GM19043 (cell line): ENCODE measurements at regions not wholly inside any gene's neighbourhood (a gene's known extent, or its start where the extent isn't known, plus 50 kb on each side); places are given as distances from the start of the nearest gene placed in this dataset.
"Not testable (repeated sequence)": the region's sequence is repeated elsewhere in the genome, so short reads cannot be mapped to it uniquely, and the experiment has no call there.

Source experiments
- ATAC-seq: cut with Tn5 transposase; IDR thresholded peaks from one replicate; pipeline ENCODE4 v1.9.1; 2021; ENCODE audit warnings: low read depth; ENCODE audit not compliant: unreplicated experiment

DNA sequence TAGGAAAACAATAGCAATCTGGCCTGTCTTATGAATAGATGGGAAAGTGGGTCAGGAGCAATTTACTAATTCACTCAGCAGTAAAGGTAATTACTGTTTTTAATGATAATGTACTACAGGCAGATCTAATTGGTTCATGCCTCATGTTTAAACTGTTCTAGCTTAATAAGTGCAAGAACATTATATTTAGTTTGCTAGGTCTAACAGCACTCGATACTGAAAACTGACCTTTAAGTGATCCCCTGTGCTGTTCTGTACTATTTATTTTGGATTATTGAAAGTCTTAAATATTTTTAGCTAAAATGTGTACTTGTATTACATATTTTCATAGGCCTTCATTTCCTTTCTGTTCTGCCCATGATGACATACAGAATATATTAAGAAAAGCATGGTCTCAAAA, 998.0 kb upstream of the GJE1 start:
- no peak for ATAC-seq

DNA sequence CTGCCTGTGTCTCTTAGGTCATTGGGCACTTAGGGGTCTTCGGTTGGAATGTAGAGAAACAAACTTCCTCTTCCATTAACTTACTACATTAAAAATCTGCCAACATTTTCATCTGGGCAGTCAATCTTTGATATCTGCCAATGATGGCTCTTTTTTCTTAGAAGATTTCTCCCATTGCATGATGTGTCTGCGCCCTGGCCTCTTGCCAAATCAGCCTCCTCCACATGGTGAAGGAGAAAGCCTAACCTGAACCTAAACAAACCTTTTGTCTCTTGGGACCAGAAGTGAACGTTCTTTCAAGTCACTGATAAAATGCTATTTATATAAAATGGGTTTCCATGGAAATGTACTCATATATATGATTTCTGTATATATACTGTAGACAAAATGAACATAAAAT, 998.9 kb upstream of the GJE1 start:
- no peak for ATAC-seq

DNA sequence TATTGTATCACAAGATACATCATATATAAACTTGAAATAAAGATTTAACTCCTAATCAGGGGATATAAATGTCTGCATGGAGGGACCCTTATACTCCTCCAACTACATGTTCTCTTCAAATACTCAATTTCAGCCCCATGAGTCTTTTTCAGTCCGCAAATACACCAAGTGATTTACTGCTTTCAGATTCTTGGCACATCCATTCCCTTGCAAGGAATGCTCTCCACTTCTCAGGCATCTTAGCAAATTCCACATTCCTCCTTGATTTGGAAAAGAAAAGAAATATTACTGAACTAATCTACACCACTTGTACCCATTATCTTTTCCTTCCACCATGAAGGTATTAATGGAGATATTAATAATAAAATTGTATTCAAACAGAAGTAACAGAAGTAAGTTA, 999.4 kb upstream of the GJE1 start:
- ATAC-seq = no peak

DNA sequence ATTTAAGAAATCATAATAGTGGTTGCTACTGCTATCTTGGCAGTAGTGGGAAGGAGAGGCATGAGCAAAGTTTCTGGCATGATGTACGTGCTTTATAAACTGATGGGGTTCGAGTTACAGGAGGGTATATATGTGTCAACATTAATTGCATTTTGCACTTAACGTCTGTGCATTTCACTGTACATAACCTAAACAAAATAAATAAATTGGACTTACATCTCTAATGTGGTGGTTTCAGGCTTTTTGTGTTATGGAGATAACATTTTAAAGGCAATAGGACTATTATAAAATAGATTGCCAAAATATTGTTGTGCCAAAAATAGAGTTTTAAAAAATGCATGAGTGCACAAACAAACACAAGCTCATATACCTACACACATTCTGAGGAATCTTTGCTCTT, 1001.1 kb upstream of the GJE1 start:
- no peak for ATAC-seq

DNA sequence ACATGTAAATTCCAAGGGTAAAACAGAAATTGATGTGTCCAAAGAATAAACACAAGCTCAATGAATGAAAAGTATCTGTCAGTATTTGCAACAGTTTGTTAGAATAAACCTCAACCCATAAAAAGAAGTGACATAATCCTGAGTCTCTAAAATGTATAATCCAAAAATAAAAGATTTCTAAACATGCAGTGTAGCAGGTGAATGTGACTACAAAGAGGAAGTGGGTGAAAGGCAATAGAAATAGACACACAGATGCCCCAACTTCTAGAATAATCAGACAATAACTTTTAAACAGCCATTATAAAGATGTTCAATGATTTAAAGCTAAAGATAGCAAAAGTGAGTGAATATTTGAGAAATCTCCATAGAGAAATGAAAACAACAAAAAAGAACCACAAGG, 1009.2 kb upstream of the GJE1 start:
- no peak for ATAC-seq

DNA sequence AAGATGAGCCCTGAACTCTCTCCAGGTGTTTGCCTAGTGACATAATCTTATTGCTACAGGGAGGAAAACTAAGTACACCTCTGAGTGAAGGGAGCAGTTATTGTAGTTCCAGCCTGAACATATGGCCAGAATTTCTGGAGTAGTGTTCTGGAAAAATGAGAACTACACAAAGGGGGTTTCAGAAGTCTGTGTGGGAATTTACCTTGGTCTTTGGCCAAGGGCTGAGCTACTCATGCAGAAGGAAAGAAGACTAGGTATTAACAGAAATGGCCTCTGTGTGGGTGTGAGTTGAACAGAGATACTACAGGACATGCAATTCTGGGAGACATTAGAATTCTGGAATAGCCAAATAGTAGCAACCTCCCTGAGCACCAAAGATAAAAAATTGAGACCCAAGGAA, 1009.7 kb upstream of the GJE1 start:
- ATAC-seq = no peak

DNA sequence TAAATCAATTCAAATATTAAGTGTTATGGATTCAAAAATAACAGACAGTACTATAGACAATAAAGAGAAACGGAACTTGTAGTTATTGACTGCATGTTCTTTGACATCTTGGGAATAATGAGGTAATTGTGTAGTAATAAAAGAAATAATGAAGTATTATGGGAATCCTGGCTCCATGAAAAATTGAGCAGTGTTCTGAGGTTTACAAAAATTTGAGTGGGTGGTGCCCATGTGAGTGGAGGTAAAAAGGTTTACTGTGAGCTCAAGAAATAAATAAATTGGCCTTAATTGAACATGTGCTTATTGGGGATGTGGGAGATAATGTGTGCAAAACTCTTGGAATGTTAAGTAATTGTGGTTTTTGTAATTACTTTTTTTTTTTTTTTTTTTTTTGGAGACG, 1013.7 kb upstream of the GJE1 start:
- ATAC-seq = no peak

DNA sequence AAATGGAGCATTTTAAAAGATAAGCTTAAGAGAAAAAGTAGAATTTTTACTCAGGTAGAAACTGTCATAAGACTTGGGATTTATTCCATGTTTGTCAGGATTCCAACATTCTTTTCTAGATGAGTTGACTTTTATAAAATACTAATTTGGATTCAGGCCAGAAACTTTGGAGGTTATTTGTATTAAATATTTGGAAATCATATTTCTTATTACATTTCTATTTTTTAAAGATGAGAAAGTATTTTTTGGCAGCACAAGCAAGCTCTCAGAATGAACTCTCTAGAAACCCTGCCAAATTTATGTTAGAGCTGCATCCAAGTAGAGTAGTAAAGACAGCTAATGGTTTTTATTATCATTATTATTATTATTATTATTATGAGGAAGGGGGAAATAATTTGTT, 1014.9 kb upstream of the GJE1 start:
- no peak for ATAC-seq

DNA sequence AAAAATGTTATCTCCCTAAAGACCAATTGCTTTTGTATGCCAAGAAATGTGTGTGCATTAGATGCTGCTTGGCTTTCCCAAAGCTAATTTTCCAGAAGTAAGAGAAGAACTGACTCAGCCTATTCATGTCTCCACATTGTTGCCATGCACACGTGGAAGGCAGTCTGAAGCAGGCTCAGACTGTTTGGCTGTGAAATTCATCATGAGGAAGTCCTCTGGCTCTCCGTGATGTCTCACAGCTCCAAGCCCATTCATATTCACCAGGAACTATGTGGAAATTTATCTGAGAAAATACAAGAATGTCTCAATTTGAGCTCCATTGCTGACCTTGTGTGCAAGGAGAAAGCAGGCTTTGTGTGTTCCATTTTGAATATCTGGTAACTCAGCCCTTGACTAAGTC, 1022.2 kb upstream of the GJE1 start:
- no peak for ATAC-seq

DNA sequence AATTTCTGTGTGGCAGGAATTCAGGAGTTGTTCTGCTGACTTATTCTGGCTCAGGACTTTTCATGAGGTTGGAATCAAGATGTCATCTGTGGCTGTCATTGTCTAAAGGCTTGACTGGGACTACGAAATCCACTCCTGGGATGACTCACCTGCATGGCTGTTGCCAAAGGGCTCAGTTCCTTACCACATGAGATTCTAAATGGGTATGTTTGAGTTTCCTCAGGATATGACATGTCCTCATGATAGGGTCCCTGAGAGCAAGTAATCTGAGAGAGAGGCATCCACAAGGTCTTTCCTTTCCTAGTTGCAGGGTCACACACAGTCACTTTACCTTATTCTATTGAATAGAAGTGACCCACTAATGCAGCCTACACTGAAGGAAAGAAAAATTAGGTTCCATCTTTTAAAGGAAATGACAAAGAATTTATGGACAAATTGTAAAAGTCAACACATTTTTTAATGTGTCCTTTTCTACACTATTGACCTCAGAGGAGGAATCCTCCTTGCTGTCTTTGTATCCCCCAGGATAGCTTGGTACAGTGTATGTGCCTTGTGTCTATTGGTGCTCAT, 1025.0 kb upstream of the GJE1 start:
- ATAC-seq = no peak

DNA sequence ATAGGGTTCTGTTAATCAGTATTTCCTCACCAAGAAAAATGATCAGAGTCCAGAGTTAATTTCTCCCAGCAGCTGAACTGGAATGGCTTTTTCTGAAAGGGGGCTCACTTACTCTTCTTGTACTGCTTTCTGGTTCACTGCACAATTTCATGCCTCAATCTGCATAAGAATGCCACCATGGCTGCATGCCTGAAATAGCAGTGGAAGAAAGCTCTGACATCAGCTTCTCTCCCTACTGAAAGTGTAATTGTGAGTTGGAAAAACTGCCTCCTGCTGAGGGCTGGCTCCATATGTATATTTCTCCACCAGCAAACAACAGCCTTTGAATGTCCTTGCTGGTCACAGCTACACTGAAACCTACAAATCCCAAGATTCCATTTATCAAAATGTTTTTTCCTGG, 1027.2 kb upstream of the GJE1 start:
- no peak for ATAC-seq

DNA sequence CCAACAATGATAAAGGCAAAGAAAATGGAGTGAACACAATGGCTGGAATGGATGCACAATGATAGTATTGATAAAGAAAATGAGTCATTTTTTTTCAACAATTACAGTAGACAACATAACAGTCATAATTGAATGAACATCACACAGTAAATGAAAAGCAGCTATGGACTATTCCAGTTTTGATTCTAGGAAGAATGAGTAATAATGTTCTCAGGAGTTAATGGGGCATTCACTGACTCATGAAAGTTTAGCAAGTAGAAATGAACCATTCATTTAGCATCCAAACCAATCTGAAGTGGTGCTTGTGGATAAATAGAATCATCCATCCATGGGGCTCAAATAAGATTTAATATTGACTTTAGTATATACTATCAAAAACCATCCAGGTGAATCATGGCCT, 1029.5 kb upstream of the GJE1 start:
- ATAC-seq = no peak

DNA sequence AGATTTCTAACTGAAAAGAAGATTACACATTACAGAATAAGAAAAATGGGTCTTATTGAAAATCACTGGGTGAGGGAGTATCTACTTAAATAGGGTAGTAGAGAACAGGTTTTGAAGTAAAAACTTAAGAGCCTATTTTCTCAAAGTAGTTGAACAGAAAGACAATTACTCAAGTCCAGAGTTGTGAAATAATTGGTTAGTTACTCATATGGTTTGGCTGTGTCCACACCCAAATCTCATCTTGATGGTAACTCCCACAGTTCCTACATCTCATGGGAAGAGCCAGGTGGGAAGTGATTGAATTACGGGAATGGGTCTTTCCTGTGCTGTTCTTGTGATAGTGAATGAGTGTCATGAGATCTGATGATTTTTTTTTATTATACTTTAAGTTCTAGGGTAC, 1035.3 kb upstream of the GJE1 start:
- no peak for ATAC-seq

DNA sequence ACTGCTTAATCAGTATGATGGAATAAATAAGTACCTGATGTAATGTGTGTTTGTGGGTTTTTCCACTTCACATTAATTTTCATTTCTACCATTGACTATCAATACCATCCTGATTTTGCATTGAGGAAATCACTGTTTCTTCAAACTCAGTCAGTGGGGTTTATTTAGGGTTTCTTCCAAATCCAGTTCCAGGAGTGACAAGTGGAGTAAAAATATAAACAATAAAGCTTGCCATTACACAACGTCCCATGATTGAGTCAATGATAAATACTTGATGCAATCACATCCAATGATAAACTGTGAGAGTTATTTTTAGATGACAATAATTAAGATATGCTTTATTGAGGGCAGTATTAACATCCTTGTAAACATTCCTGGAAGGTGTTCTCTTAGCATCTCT, 1037.4 kb upstream of the GJE1 start:
- ATAC-seq = no peak

DNA sequence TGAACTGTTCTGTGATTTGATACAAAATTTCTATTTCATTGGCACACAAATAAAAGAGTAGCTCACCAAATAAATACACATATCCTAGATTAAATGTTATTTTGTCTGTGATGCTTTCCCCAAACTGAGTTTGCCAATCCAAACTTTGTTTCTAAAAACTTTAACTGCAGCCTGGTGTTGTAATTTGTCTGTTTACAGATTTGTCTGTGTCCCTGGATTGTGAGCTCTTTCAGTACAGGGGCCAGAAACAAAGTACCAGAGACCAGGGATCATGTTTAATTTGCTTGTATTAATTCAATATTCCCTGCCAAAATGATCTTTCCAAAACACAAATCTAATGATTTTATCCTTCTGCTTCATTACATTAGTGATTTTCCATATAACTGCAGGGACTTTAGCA, 1044.6 kb upstream of the GJE1 start:
- no peak for ATAC-seq

DNA sequence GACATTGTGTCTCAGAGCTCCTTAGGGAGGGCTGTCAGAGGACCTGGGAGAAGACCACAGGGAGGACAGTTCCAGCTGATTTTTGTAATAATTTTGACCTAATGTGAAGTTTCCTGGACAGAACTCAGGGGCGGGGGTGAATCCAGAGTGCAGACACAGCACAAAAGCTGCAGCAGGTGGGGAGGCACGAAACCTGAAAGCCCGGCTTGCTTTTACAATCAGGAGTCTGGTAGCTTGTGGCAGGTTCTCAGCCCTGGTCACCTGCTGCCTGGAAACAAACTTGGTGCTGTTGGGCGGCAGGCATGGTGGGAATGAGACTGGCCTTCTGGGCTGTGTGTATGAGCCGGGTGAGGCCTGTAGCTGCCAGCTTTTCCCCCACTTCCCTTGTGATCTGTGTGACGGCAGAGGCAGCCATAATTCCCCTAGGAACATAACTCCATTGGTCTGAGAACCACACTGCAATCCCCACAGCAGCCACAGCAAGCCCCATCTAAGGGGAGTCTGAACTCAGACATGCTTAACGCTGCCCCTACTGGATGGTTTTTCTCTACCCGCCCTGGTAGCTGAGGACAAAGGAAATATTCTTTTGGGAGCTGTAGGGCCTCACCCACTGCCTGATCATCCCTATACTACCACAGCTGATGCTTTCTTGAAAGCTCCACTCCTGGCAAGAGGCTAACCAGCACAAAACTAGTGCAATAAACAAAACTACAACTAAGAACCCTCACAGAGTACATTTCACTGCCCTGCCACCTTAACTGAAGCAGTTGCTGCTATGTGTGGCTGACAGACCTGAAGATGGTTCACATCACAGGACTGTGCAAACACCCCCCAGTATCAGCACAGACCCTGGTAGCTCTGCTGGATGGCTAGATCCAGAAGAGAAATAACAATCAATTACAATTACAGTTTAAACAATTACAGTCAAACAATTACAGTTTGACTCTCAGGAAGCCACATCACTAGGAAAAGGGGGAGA, 1055.1 kb upstream of the GJE1 start:
- peak; percentile 85 for ATAC-seq

DNA sequence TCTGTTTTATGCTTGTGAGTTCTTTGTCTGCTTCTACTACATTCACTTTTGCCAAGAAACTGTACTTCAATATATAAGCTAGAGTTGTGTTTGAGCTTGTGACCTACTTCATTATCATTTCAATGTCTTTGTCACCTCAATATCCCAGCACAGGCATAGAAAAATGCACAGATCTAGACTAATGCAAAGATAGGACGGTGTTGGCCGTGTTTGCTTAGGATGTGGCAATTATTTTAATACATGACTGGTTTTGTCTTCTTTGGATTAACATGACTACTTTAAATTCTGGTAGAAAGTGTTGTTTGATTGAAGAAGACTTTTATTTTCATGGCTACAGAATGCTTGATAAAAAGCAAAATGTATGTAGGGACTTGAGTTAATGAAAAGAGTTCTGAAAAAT, 1075.0 kb upstream of the GJE1 start:
- no peak for ATAC-seq

DNA sequence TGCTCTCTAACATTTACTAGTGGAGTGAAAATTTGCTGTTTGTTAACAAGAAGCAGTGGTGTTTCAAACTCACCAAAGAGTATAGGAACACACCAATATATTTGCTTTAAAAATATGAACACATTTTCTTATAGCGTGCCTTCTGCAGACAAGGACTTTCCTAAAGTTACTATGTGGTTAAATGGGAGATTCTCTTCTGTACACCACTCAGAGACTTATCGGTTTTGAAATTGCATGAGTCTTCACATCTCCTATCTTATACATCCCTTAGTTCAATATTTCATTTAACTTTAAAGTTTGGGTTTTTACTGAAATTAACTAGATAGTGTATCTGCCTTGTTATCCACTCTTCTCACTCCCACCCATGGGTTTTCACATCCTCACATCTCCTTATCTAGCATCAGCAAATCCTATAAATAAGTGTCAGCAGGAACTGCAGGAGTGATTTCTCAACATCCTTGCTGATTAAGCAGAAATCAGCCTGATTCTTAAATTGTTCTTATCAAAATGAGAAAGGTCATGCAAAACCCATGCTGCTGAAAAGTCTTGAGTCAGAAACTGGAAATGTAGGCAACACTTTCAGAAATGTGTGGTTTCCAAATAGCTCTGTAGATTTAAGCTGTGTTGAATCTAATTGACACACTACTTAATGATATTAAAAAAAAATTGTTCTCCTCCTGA, 1075.6 kb upstream of the GJE1 start:
- ATAC-seq = no peak

DNA sequence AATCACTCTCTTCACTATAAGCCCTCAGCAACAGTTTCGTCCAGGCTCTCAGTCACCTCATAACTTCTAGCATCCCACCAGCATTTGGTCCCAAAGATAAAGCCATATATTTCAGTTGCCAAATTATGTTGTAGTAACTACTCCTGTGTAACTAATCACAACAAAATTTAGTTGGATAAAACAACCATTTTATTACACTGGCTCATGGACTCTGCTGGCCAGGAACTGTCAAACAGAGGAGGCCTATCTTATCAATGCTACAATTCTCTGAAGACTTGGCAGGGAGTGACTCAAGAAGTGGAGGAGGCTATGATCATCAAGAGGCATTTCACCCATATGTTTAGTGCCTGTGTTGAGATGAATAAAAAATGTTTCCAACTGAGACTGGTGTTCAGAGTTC, 1082.3 kb upstream of the GJE1 start:
- ATAC-seq = no peak

DNA sequence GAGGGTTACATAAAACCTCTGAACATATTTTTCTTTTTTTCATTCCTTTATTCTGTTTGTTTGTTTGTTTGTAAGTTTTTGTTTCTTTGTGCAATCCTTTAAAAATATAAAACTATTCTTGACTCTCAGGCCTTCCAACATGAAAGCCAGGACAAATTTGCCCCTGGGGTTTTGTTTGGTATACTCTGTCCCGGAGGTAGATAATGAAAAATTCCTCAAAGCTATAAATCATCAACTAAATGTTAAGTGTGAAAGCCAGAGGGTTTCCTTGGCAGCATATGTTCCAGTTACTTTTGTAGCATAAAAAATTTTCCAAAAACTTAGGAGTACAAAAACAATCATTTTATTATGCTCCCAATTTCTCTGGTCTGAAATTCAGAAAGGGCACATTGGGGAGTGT, 1084.3 kb upstream of the GJE1 start:
- no peak for ATAC-seq

DNA sequence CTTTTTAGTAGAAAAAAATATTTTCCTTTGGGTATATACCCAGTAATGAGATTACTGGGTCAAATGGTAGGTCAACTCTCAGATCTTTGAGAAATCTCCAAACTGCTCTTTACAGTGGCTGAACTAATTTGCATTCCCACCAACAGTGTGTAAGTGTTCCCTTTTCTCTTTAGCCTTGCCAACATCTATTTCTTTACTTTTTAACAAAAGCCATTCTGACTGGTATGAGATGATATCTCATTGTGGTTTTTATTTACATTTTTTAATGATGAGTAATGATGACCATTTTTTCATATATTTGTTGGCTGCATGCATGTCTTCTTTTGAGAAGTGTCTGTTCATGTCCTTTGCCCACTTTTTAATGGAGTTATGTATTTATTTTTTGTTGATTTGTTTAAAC, 1086.2 kb upstream of the GJE1 start:
- ATAC-seq = not testable (repeated sequence)

DNA sequence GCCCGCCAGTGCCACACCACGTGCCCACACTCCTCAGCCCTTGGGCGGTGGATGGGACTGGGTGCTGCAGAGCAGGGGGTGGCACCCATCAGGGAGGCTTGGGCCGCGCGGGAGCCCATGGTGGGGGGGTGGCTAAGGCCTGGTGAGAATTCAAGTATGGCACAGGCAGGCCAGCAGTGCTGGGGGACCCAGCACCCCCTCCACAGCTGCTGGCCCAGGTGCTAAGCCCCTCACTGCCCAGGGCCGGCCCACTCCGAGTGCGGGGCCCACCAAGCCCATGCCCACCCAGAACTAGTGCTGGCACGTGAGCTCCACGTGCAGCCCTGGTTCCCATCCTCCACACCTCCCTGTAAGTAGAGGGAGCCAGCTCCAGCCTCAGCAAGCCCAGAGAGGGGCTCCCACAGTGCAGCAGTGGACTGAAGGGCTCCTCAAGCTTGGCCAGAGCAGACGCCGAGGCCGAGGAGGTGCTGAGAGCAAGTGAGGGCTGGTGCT, 1091.1 kb upstream of the GJE1 start:
- ATAC-seq = no peak
